HL-60 (cell line): ENCODE measurements at regions not wholly inside any gene's neighbourhood (a gene's known extent, or its start where the extent isn't known, plus 50 kb on each side); places are given as distances from the start of the nearest gene placed in this dataset.

Experiments
- DNase-seq, 2 experiments: peaks; one replicate each; pipeline ENCODE4 v3.0.0-alpha.2; 2010 to 2020; ENCODE audit warnings: low read depth in 1 of 2, low spot score in 1 of 2
- H3K27ac ChIP-seq: fragments of 250-450 bp; sonication (Bioruptor Pico); replicated peaks from 2 replicates; pipeline ENCODE4 v1.5.1; 2020; ENCODE audit warnings: mild to moderate bottlenecking, moderate library complexity
- H3K27me3 ChIP-seq: fragments of 250-450 bp; sonication (Bioruptor Pico); 2 replicates; pipeline ENCODE4 v1.5.1; 2021; ENCODE audit warnings: mild to moderate bottlenecking, moderate library complexity; ENCODE audit not compliant: insufficient read depth, poor library complexity, severe bottlenecking
- H3K4me3 ChIP-seq: replicated peaks from 2 replicates; pipeline ENCODE4 v1.5.1; 2011; ENCODE audit warnings: mild to moderate bottlenecking, control low read depth, low read length; ENCODE audit not compliant: insufficient read depth
- GABPA ChIP-seq: IDR thresholded peaks from 2 replicates; pipeline ENCODE4 v1.6.1; 2012; ENCODE audit warnings: low read depth
- POLR2AphosphoS5 ChIP-seq: IDR thresholded peaks from 2 replicates; pipeline ENCODE4 v1.6.1; 2012; ENCODE audit warnings: low read depth
- SPI1 ChIP-seq: IDR thresholded peaks from 2 replicates; pipeline ENCODE4 v1.6.1; 2012; ENCODE audit warnings: low read depth, mild to moderate bottlenecking, borderline replicate concordance
- TF ChIP-seq, protein P1 (sequence below): IDR thresholded peaks from 2 replicates; pipeline ENCODE4 v1.6.1; 2012; ENCODE audit warnings: low read depth; ENCODE audit not compliant: insufficient replicate concordance
- TF ChIP-seq, protein P2 (sequence below): IDR thresholded peaks from one replicate; pipeline ENCODE4 v1.5.1; 2011; ENCODE audit warnings: low read length, control low read depth, inconsistent platforms; ENCODE audit not compliant: insufficient read depth

DNA sequence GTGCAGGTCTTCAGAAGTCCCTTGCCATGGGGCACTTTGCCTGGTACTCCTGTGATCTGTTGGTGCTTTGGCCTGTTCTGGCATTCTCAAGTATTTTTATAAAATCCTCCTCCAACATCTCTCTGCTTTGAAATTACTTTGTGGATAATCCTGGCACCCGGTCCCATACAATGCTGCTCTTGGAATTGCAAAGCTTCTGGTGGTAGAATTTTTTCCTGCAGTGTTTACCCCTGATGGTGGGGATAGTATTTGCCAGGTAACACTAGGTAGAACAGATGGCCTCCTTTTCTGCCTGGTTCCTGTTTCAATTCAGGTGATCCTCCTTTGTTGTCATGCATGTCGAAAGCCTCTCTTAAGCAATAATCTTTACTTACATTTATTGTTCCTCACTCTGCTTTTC, 109.8 kb upstream of the ATP10B start:
- DNase-seq: no peak
- H3K27ac ChIP-seq: no peak overlapping the region
- no peak overlapping the region for H3K4me3 ChIP-seq
- TF ChIP-seq SPI1 (no peak), GABPA (no peak), POLR2AphosphoS5 (no peak)
- TF ChIP-seq, protein P1, sequence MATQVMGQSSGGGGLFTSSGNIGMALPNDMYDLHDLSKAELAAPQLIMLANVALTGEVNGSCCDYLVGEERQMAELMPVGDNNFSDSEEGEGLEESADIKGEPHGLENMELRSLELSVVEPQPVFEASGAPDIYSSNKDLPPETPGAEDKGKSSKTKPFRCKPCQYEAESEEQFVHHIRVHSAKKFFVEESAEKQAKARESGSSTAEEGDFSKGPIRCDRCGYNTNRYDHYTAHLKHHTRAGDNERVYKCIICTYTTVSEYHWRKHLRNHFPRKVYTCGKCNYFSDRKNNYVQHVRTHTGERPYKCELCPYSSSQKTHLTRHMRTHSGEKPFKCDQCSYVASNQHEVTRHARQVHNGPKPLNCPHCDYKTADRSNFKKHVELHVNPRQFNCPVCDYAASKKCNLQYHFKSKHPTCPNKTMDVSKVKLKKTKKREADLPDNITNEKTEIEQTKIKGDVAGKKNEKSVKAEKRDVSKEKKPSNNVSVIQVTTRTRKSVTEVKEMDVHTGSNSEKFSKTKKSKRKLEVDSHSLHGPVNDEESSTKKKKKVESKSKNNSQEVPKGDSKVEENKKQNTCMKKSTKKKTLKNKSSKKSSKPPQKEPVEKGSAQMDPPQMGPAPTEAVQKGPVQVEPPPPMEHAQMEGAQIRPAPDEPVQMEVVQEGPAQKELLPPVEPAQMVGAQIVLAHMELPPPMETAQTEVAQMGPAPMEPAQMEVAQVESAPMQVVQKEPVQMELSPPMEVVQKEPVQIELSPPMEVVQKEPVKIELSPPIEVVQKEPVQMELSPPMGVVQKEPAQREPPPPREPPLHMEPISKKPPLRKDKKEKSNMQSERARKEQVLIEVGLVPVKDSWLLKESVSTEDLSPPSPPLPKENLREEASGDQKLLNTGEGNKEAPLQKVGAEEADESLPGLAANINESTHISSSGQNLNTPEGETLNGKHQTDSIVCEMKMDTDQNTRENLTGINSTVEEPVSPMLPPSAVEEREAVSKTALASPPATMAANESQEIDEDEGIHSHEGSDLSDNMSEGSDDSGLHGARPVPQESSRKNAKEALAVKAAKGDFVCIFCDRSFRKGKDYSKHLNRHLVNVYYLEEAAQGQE: no peak
- TF ChIP-seq, protein P2, sequence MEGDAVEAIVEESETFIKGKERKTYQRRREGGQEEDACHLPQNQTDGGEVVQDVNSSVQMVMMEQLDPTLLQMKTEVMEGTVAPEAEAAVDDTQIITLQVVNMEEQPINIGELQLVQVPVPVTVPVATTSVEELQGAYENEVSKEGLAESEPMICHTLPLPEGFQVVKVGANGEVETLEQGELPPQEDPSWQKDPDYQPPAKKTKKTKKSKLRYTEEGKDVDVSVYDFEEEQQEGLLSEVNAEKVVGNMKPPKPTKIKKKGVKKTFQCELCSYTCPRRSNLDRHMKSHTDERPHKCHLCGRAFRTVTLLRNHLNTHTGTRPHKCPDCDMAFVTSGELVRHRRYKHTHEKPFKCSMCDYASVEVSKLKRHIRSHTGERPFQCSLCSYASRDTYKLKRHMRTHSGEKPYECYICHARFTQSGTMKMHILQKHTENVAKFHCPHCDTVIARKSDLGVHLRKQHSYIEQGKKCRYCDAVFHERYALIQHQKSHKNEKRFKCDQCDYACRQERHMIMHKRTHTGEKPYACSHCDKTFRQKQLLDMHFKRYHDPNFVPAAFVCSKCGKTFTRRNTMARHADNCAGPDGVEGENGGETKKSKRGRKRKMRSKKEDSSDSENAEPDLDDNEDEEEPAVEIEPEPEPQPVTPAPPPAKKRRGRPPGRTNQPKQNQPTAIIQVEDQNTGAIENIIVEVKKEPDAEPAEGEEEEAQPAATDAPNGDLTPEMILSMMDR: no peak
- H3K27me3 ChIP-seq: no peaks in the 10 kb centered on the region

DNA sequence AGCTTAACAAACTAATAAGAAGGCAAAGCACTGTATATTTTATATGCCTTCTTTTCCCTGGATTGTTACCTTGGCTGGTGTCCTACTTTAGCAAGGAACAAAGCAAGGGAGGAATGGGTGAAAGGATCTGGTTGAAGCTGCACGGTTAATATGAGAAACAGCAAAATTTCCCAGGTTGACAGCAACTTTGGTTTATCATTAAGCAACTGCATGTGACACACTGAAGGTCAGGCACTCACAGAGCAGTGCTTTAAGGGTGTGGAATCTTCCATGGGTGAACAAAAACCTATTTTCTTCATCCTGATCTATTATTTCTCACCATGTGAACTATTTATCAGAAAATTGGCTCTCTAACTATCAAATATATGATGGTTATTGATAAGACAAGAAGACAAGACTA, 109.0 kb upstream of the ATP10B start:
- TF ChIP-seq GABPA: no peak
- TF ChIP-seq, protein P2: no peak
- TF ChIP-seq SPI1: no peak
- TF ChIP-seq, protein P1: no peak
- no peak for TF ChIP-seq POLR2AphosphoS5
- DNase-seq: no peak
- no peaks in the 10 kb centered on the region for H3K27me3 ChIP-seq
- H3K4me3 ChIP-seq: no peak overlapping the region
- H3K27ac ChIP-seq: no peak overlapping the region

DNA sequence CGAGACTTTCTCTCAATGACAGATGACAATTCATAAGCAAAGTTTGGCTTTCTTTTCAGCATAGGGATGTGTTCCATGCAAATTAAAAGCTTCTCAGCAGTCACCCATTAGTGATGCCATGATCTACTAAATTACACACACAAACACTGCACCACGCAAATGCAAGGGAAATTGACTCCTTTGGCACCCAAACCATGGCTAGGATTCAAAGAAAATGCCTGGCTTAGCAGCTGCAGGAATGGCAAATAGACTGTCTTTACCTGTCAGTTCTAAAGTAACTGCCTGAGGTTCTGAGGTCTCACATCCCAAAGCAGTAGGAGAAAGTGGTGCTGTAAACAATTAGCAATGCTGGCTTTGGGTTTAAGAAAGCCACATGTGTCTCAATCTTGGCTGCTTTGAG, 108.6 kb upstream of the ATP10B start:
- no peak overlapping the region for H3K27ac ChIP-seq
- TF ChIP-seq GABPA: no peak
- TF ChIP-seq, protein P2: no peak
- TF ChIP-seq, protein P1: no peak

More for the DNA sequence above, 108.6 kb upstream of the ATP10B start:
- no peaks in the 10 kb centered on the region for H3K27me3 ChIP-seq
- no peak overlapping the region for H3K4me3 ChIP-seq
- DNase-seq: no peak
